A673 (cell line): ENCODE measurements at regions not wholly inside any gene's neighbourhood (a gene's known extent, or its start where the extent isn't known, plus 50 kb on each side); places are given as distances from the start of the nearest gene placed in this dataset.

Experiments used
- BruUV-seq: library from RNA; stranded (reverse); fragments of 400-500 nt; replicated peaks from 2 replicates; lab custom pipeline; 2021; lab: Mats Ljungman, UMichigan
- CTCF ChIA-PET: fragments of 300-600 bp; sonication (Branson Sonifier 250); formaldehyde crosslinking; loops from one replicate; lab custom pipeline; 2022; ENCODE audit warnings: antibody characterized with exemption; lab: Charles Lee
- POLR2A ChIA-PET: fragments of 300-600 bp; sonication (Branson Sonifier 250); formaldehyde crosslinking; loops from one replicate; lab custom pipeline; 2022; ENCODE audit warnings: antibody characterized with exemption; ENCODE audit not compliant: low non-redundant PET; lab: Charles Lee
- DNase-seq: peaks from one replicate; pipeline ENCODE4 v3.0.0-alpha.2; 2015; ENCODE audit warnings: low spot score
- H3K27ac ChIP-seq: fragments of 200-600 bp; sonication (generic); 2 replicates; pipeline ENCODE4 v1.5.1; 2016; ENCODE audit warnings: mixed run types, low read depth, mild to moderate bottlenecking, mixed read lengths, antibody characterized with exemption, low read length; ENCODE audit not compliant: poor library complexity, severe bottlenecking
- H3K27me3 ChIP-seq: fragments of 200-600 bp; sonication (generic); replicated peaks from 2 replicates; pipeline ENCODE4 v1.6.1; 2017; ENCODE audit warnings: mixed run types, low read depth, mild to moderate bottlenecking, mixed read lengths, antibody characterized with exemption, low read length; ENCODE audit not compliant: insufficient read depth, poor library complexity
- H3K36me3 ChIP-seq: fragments of 200-600 bp; sonication (generic); 2 replicates; pipeline ENCODE4 v1.6.1; 2016; ENCODE audit warnings: mixed run types, mild to moderate bottlenecking, mixed read lengths, antibody characterized with exemption, low read length; ENCODE audit not compliant: insufficient read depth, poor library complexity, severe bottlenecking
- H3K4me1 ChIP-seq: fragments of 200-600 bp; sonication (generic); 2 replicates; pipeline ENCODE4 v1.6.1; 2017; ENCODE audit warnings: mixed run types, mild to moderate bottlenecking, mixed read lengths, antibody characterized with exemption, low read length; ENCODE audit not compliant: insufficient read depth, poor library complexity, severe bottlenecking
- H3K4me3 ChIP-seq: fragments of 200-600 bp; sonication (generic); 2 replicates; pipeline ENCODE4 v1.5.1; 2016; ENCODE audit warnings: low read depth, mixed run types, mild to moderate bottlenecking, mixed read lengths, low read length; ENCODE audit not compliant: poor library complexity, severe bottlenecking
- H3K9me3 ChIP-seq: fragments of 200-600 bp; sonication (generic); 2 replicates; pipeline ENCODE4 v1.6.1; 2016; ENCODE audit warnings: mixed run types, low read depth, mild to moderate bottlenecking, mixed read lengths, antibody characterized with exemption, low read length; ENCODE audit not compliant: poor library complexity, severe bottlenecking
- EZH2 ChIP-seq: fragments of 200-600 bp; sonication (generic); IDR thresholded peaks from 2 replicates; pipeline ENCODE4 v1.6.1; 2017; ENCODE audit warnings: borderline replicate concordance, low read depth, mild to moderate bottlenecking, mixed read lengths, antibody characterized with exemption, low read length; ENCODE audit not compliant: poor library complexity, severe bottlenecking
- intact Hi-C: fragments of 100-400 bp; cut with micrococcal nuclease; formaldehyde crosslinking; loops from one replicate; pipeline ENCODE4 v1.10.0; 2022; ENCODE audit not compliant: unreplicated experiment
- TF ChIP-seq, protein P1 (sequence below): fragments of 300-800, 200-600 bp; sonication (generic); conservative IDR thresholded peaks from 2 replicates; pipeline ENCODE4 v1.5.1; 2017; ENCODE audit warnings: low read depth, mild to moderate bottlenecking, antibody characterized with exemption, low read length, moderate library complexity, mixed read lengths

DNA sequence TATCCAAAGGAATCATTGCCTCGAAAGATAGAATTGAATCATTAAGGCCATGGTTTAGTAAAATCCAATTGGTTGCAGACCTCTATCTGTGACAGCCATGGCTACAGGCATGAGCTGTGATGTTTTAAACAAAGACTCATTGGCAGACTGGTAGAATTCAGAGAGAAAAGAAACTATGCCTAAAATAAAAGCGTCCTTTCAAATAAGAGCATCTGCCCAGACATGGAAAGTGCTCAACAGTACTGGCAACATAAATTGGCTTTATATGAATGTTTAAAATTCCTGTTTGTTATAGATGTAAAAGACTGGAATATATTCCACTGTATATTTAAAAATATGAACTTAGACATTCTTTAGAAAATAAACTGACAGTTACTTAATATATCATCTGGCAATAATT, 2034.2 kb downstream of the LRRC4C start:
- Histone ChIP-seq H3K9me3 (no peaks in the 10 kb centered on the region), H3K4me1 (peaks cover 13% of the 10 kb centered on the region)
- no peak for DNase-seq

DNA sequence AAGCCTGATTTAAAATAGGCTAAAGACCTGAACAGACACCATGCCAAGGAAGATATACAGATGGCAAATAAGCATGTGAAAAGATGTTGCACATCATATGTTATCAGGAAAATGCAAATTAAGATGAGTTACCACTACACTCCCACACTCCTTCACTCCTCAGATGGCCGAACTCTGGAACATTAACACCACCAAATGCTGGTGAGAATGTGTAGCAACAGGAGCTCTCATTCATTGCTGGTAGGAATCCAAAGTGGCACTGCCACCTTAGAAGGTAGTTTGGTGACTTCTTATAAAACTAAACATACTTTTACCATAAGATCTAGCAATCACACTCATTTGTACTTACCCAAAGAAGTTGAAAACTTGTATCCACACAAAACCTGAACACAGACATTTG, 2047.3 kb downstream of the LRRC4C start:
- CTCF ChIA-PET: no interaction called here

More for the DNA sequence above, 2034.2 kb downstream of the LRRC4C start:
- no TSS peak for BruUV-seq
- H3K27ac ChIP-seq: no peak overlapping the region
- intact Hi-C loops: no loop called here
- H3K4me3 ChIP-seq: no peak overlapping the region
- ChIA-PET POLR2A (no interaction called here), CTCF (no interaction called here)
- TF ChIP-seq, protein P1, sequence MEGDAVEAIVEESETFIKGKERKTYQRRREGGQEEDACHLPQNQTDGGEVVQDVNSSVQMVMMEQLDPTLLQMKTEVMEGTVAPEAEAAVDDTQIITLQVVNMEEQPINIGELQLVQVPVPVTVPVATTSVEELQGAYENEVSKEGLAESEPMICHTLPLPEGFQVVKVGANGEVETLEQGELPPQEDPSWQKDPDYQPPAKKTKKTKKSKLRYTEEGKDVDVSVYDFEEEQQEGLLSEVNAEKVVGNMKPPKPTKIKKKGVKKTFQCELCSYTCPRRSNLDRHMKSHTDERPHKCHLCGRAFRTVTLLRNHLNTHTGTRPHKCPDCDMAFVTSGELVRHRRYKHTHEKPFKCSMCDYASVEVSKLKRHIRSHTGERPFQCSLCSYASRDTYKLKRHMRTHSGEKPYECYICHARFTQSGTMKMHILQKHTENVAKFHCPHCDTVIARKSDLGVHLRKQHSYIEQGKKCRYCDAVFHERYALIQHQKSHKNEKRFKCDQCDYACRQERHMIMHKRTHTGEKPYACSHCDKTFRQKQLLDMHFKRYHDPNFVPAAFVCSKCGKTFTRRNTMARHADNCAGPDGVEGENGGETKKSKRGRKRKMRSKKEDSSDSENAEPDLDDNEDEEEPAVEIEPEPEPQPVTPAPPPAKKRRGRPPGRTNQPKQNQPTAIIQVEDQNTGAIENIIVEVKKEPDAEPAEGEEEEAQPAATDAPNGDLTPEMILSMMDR: no peak
- no peak for TF ChIP-seq EZH2
- H3K27me3 ChIP-seq: no peaks in the 10 kb centered on the region
- no peaks in the 10 kb centered on the region for H3K36me3 ChIP-seq

DNA sequence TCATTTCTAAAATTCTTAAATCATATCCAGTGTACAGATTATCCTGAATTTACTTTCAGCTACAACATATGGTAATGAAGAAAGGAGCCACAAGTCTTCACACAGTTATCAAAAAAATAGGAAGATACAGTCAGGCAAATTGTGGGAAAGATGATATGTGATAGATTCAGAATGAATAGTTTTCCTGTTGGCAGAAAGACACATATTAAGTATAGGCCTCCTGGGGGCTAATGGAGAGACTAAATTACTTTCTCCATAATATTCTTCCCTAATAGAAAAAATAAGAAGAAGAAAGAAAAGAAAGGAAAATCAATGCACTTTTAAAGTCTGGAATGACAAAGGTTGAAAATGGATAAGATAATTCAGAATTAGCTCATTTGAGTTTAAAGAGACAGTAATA, 2073.5 kb downstream of the LRRC4C start:
- Histone ChIP-seq H3K36me3 (peaks cover 8% of the 10 kb centered on the region), H3K4me1 (peaks cover 23% of the 10 kb centered on the region), H3K27me3 (no peaks in the 10 kb centered on the region), H3K9me3 (peaks cover 27% of the 10 kb centered on the region), H3K27ac (peak overlapping the region; percentile 40), H3K4me3 (no peak overlapping the region)
- ChIA-PET CTCF (interaction anchor here (0.7 to 1.4 kb wide), 2 partner anchors 11 to 739 kb away, joined by 4 to 5 read pairs; no protein-coding TSS in a partner anchor), POLR2A (interaction anchor here (0.6 kb wide), 1 partner anchor 661 kb away, joined by 3 read pairs; no protein-coding TSS in a partner anchor)
- peak; percentile 80 for DNase-seq
- intact Hi-C loops: no loop called here
- TF ChIP-seq, protein P1: no peak
- no peak for TF ChIP-seq EZH2
- no TSS peak for BruUV-seq

More for the DNA sequence above, 2047.3 kb downstream of the LRRC4C start:
- peaks cover 13% of the 10 kb centered on the region for H3K9me3 ChIP-seq
- no peaks in the 10 kb centered on the region for H3K4me1 ChIP-seq
- no peak overlapping the region for H3K27ac ChIP-seq
- no peaks in the 10 kb centered on the region for H3K27me3 ChIP-seq
- H3K36me3 ChIP-seq: no peaks in the 10 kb centered on the region
- POLR2A ChIA-PET: no interaction called here
- intact Hi-C loops: no loop called here
- BruUV-seq: no TSS peak
- TF ChIP-seq EZH2: no peak
- TF ChIP-seq, protein P1: no peak
- DNase-seq: no peak
- no peak overlapping the region for H3K4me3 ChIP-seq
